Motor neuron (in vitro differentiated cells): ENCODE measurements at regions not wholly inside any gene's neighbourhood (a gene's known extent, or its start where the extent isn't known, plus 50 kb on each side); places are given as distances from the start of the nearest gene placed in this dataset.

Experiments used
- ATAC-seq, 8 experiments: fragments of 200-7000 bp; cut with Tn5 transposase; replicated peaks in 6 of 8; 2 replicates each; pipeline ENCODE4 v1.8.0; 2021; ENCODE audit warnings: mild to moderate bottlenecking in 8 of 8, moderate library complexity in 8 of 8
- H3K27ac ChIP-seq, 2 donors: fragments of 250-450 bp; sonication (Bioruptor Pico); 2 replicates each; pipeline ENCODE4 v1.9.0; 2021; ENCODE audit warnings: antibody characterized with exemption in 2 of 2, mild to moderate bottlenecking in 2 of 2, moderate library complexity in 1 of 2
- H3K4me1 ChIP-seq, 2 donors: fragments of 250-450 bp; sonication (Bioruptor Pico); replicated peaks in 1 of 2; 2 replicates each; pipeline ENCODE4 v1.6.1; 2021; ENCODE audit warnings: antibody characterized with exemption in 2 of 2, mild to moderate bottlenecking in 2 of 2, moderate library complexity in 1 of 2
- H3K4me3 ChIP-seq, 5 donors: fragments of 250-450 bp; sonication (Bioruptor Pico); 2 replicates each; pipeline ENCODE4 v1.9.0; 2021; ENCODE audit warnings: antibody characterized with exemption in 5 of 5, mild to moderate bottlenecking in 5 of 5, moderate library complexity in 4 of 5
- WGBS, 10 experiments: fragments of 450-650 bp; shearing (Covaris generic); methylation state at CpG; one replicate each; pipeline ENCODE4 v1.0.0; 2022; 5-methylcytosine and 5-hydroxymethylcytosine counted together
- in situ Hi-C, 9 experiments: fragments of 400-800 bp; cut with MboI; loops; one replicate each; pipeline ENCODE4 v1.15.0; 2021; ENCODE audit warnings: low sequenced_read_pairs in 9 of 9, low pct_unique_long_range_greater_than_20kb in 2 of 9; ENCODE audit not compliant: unreplicated experiment in 9 of 9

DNA sequence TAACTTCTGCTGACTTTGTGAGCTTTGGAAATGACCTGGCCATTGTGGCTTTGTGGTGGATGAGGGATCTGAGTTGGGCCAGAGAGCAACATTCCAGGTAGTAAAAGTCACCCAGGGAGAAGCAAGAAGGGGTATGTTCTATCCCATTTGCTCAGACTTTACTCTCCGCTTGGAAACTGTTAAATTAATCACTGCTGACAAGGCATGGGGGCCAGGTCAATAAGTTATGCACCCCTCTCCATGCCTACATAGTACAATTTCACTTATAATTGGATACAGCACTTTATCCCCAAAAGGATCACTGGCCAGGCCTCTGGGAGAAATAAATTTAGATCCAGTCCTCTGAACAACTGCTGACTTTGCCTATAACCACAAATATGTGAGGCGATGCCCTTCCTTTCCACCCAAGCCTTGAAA, 92.1 kb downstream of the RPRM start:
- ATAC-seq = peak in 2 of 8 experiments; percentile 25 to 72
- H3K4me3 ChIP-seq = no peak overlapping the region
- in situ Hi-C loops = no loop called here
- no peak overlapping the region for H3K27ac ChIP-seq
- whole genome bisulfite sequencing, 10 experiments = 25 to 100% (median 67%) methylated on average over 1 to 2 of the region's 2 CpGs; no CpG with 5 or more reads in 3 of the 10 experiments
- H3K4me1 ChIP-seq = peaks cover 0 to 11% of the 10 kb centered on the region in 2 donors

- no peaks in the 10 kb centered on the region for H3K4me1 ChIP-seq
- WGBS, 10 experiments = 10 to 97% (median 81%) methylated on average over 2 to 3 of the region's 3 CpGs; no CpG with 5 or more reads in 1 of the 10 experiments
- no peak overlapping the region for H3K4me3 ChIP-seq
- in situ Hi-C loops = no loop called here
- no peak overlapping the region for H3K27ac ChIP-seq
- ATAC-seq = no peak
Observed at GRCh38 chr2:153373510-153374279, 104.9 kb downstream of the RPRM start.

DNA sequence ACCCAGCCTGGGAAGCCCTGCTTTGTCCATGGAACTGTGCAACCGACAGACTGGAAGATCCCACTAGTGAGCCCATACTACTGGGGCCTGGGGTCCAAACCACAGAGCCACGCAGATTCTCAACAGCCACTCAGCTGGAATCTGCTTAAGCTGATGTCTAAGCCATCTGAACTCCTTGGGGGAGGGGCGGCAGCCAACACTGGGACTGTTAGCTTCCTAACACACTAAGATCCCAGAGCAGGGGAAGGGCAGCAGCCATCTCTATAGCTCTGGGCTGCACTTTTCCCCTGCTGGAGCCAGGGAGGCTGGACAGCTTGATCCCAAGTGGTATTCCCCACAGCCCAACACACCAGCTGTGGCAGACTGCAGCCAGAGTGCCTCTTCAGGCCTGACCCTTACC, 118.3 kb downstream of the RPRM start:
- 28 to 92% (median 60%) methylated on average over 1 to 2 of the region's 3 CpGs; no CpG with 5 or more reads in 5 of the 10 experiments for WGBS, 10 experiments
- no peak for ATAC-seq
- in situ Hi-C loops = no loop called here
- Histone ChIP-seq H3K4me1 (no peaks in the 10 kb centered on the region), H3K4me3 (no peak overlapping the region), H3K27ac (no peak overlapping the region)

DNA sequence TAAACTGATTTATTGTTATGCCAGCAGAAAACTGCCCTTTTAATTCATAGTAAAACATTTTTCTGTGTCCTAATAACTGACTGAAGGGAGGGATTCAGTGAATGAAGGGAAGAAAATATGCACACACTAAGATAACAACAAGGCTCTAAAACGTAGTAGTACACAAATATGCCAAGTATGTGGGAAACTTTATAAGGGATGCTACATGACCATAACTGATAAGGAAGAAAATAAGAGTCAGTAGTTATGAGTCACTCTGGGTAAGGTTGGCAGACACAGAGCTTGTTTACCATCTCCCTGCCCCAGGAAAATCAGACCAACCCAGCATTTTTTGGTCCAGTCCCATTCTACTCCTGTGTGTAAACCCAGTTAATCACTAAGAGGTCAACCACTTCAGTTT, 124.2 kb downstream of the RPRM start:
- Histone ChIP-seq H3K4me3 (no peak overlapping the region), H3K4me1 (peaks cover 0 to 2% of the 10 kb centered on the region in 2 donors), H3K27ac (no peak overlapping the region)
- ATAC-seq = peak in 1 of 8 experiments; percentile 23
- WGBS, 10 experiments = 0 to 100% (median 79%) methylated on average over 1 of the region's 1 CpG; no CpG with 5 or more reads in 2 of the 10 experiments
- in situ Hi-C loops = no loop called here

GRCh38 chr2:153349603-153350002, 129.0 kb downstream of the RPRM start:
- in situ Hi-C loops = no loop called here
- Histone ChIP-seq H3K27ac (no peak overlapping the region), H3K4me1 (peaks cover 4 to 19% of the 10 kb centered on the region in 2 donors), H3K4me3 (no peak overlapping the region)
- 0 to 98% (median 57%) methylated on average over 1 to 4 of the region's 4 CpGs; no CpG with 5 or more reads in 1 of the 10 experiments for WGBS, 10 experiments
- peak in 3 of 8 experiments; percentile 24 to 78 (median 61) for ATAC-seq

GRCh38 chr2:153347818-153348495, 130.6 kb downstream of the RPRM start:
- in situ Hi-C loops = no loop called here

DNA sequence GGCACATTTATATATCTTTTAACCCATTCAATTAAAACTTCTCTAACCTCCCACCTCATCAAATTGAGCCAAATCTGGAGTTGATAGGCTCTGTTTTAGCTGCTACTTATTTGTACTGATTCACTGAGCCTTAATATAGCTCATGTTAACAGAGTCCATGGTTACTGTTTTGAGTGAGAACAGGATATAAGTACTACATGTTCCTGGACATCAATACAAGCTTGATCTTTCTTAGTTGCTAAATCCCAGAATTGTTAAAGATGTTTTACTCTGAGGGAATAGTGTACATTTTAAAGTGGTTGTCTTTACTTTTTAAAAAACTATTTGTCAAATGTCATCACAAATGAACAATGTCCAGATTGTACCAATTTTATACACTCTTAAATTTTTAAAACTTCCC, 157.7 kb downstream of the RPRM start:
- no peaks in the 10 kb centered on the region for H3K4me1 ChIP-seq
- H3K4me3 ChIP-seq = no peak overlapping the region
- in situ Hi-C loops = no loop called here
- ATAC-seq = peak in 1 of 8 experiments; percentile 57
- H3K27ac ChIP-seq = no peak overlapping the region

More at GRCh38 chr2:153347818-153348495, 130.6 kb downstream of the RPRM start:
- WGBS, 10 experiments = 0 to 31% (median 8%) methylated on average over 1 to 2 of the region's 2 CpGs; no CpG with 5 or more reads in 1 of the 10 experiments
- peak in 4 of 8 experiments; percentile 23 to 71 (median 53) for ATAC-seq
- Histone ChIP-seq H3K27ac (no peak overlapping the region), H3K4me3 (no peak overlapping the region), H3K4me1 (peaks cover 4 to 19% of the 10 kb centered on the region in 2 donors)

- in situ Hi-C loops = no loop called here
- Histone ChIP-seq H3K27ac (no peak overlapping the region), H3K4me3 (no peak overlapping the region), H3K4me1 (no peaks in the 10 kb centered on the region)
- peak in 2 of 8 experiments; percentile 75 to 87 for ATAC-seq
- 5 to 100% (median 65%) methylated on average over 1 to 8 of the region's 8 CpGs; no CpG with 5 or more reads in 1 of the 10 experiments for WGBS, 10 experiments
Observed at GRCh38 chr2:153311432-153311831, 167.1 kb downstream of the RPRM start.

GRCh38 chr2:153308466-153308865, 170.1 kb downstream of the RPRM start:
- in situ Hi-C loops = no loop called here
- ATAC-seq = no peak
- Histone ChIP-seq H3K4me1 (no peaks in the 10 kb centered on the region), H3K27ac (no peak overlapping the region), H3K4me3 (no peak overlapping the region)
- 15 to 100% (median 46%) methylated on average over 2 of the region's 2 CpGs; no CpG with 5 or more reads in 2 of the 10 experiments for WGBS, 10 experiments

GRCh38 chr2:153307223-153307622, 171.3 kb downstream of the RPRM start:
- in situ Hi-C loops = no loop called here
- no peaks in the 10 kb centered on the region for H3K4me1 ChIP-seq
- no peak for ATAC-seq
- H3K4me3 ChIP-seq = no peak overlapping the region
- 32 to 100% (median 74%) methylated on average over 3 of the region's 3 CpGs; no CpG with 5 or more reads in 1 of the 10 experiments for WGBS, 10 experiments
- no peak overlapping the region for H3K27ac ChIP-seq

DNA sequence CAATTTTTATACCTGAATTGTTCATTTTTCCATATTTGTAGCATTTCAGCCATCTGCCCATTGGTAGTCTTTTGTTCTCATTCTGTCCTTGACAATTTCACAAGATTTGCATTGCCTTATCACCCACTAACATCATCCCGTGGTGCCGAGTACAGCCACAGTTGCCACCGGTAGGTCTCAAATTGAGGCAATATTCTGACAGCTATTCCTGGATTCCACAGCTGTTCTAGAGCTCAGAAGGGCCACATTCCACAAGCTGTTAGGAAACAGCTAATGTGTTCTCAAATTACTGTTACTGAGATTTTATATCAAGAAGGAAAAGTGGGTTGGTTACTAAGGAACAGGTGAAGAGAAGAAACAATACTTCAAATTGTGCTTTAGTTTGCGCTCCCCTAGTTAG, 178.8 kb downstream of the RPRM start:
- 20 to 100% (median 85%) methylated on average over 1 to 4 of the region's 4 CpGs; no CpG with 5 or more reads in 2 of the 10 experiments for WGBS, 10 experiments
- H3K4me1 ChIP-seq = peaks cover 0 to 11% of the 10 kb centered on the region in 2 donors
- peak in 1 of 8 experiments; percentile 21 for ATAC-seq
- in situ Hi-C loops = no loop called here
- no peak overlapping the region for H3K4me3 ChIP-seq
- no peak overlapping the region for H3K27ac ChIP-seq

DNA sequence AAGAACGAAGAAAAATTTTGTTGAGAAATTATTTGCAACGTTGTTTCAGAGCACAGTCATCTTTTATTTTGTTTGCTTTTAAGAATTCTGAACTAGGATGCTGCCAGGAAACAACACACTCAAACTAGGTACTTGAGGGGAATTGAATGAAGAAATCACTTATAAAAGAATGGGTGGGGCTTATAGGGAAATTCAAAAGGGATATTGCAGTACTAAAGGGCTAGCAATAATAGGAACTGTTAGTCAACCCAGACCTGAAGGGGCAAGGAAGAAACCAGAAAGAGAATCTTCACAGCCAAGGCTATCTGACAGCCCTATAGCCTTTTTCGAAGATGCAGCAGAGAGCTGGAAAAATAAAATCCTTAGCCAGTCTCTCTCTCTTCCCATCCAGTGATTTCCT, 179.3 kb downstream of the RPRM start:
- 4 to 100% (median 88%) methylated on average over 1 to 3 of the region's 3 CpGs; no CpG with 5 or more reads in 1 of the 10 experiments for WGBS, 10 experiments
- in situ Hi-C loops = no loop called here
- H3K4me1 ChIP-seq = peaks cover 0 to 11% of the 10 kb centered on the region in 2 donors

DNA sequence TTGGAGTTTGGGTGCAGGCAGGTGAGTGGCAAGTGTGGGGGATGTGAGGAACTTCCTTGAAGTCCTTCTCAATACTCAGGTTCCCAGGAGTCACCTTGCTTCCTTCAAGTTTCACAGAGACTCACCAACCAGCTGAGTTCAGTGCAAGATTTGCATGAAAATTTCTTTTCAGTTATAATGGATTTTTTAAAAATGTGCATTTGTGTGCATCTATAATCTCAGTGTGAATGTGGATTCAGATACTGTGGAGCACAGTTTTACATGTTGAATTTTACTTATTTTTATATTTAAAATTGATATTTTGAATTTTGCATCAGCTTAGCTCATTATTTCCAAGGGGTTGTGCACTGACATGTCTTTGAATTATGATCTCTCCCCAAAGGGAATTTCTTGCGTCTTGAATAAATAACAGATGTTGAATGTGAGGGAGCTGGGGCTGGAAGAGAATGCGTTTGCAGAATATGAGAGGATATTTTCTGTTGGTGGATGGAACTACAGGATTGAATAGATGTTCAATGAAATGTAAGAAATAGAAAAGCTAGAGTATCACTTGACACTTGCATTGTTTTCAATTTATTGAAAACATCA, 184.3 kb downstream of the RPRM start:
- peak in 5 of 8 experiments; percentile 20 to 80 (median 72) for ATAC-seq
- in situ Hi-C loops = no loop called here
- no peak overlapping the region for H3K27ac ChIP-seq
- WGBS, 10 experiments = 0 to 40% (median 3%) methylated on average over 1 to 2 of the region's 2 CpGs; no CpG with 5 or more reads in 2 of the 10 experiments
- no peak overlapping the region for H3K4me3 ChIP-seq
- H3K4me1 ChIP-seq = peaks cover 0 to 11% of the 10 kb centered on the region in 2 donors

More for the DNA sequence above, 179.3 kb downstream of the RPRM start:
- no peak overlapping the region for H3K27ac ChIP-seq
- H3K4me3 ChIP-seq = no peak overlapping the region
- ATAC-seq = no peak
